GM20000 (cell line): ENCODE measurements at regions not wholly inside any gene's neighbourhood (a gene's known extent, or its start where the extent isn't known, plus 50 kb on each side); places are given as distances from the start of the nearest gene placed in this dataset.

Source experiments
- DNase-seq: peaks from one replicate; pipeline ENCODE4 v3.0.0; 2012; ENCODE audit warnings: low spot score
- CTCF ChIP-seq: IDR thresholded peaks from 2 replicates; pipeline ENCODE4 v1.5.1; 2012; ENCODE audit warnings: mild to moderate bottlenecking, control low read depth; ENCODE audit errors: extremely low read depth, missing control alignments

- no peak for DNase-seq
- TF ChIP-seq CTCF = no peak
These were observed 301.2 kb downstream of the DUSP10 start for GRCh38 chr1:221440658-221441057.

- no peak for TF ChIP-seq CTCF
- DNase-seq = no peak
These were observed 299.8 kb downstream of the DUSP10 start for GRCh38 chr1:221442056-221442455.

GRCh38 chr1:221444346-221444745, 297.5 kb downstream of the DUSP10 start:
- no peak for DNase-seq
- TF ChIP-seq CTCF = no peak

GRCh38 chr1:221448585-221449175, 293.2 kb downstream of the DUSP10 start:
- TF ChIP-seq CTCF = no peak
- no peak for DNase-seq

- TF ChIP-seq CTCF = no peak
- DNase-seq = no peak
These were observed 292.7 kb downstream of the DUSP10 start for GRCh38 chr1:221449194-221449593.

GRCh38 chr1:221449801-221450470, 292.0 kb downstream of the DUSP10 start:
- DNase-seq = no peak
- TF ChIP-seq CTCF = no peak

GRCh38 chr1:221451741-221452140, 290.1 kb downstream of the DUSP10 start:
- DNase-seq = no peak
- no peak for TF ChIP-seq CTCF
